NCI-H345 (cell line): ENCODE measurements at regions not wholly inside any gene's neighbourhood (a gene's known extent, or its start where the extent isn't known, plus 50 kb on each side); places are given as distances from the start of the nearest gene placed in this dataset.
A peak's percentile ranks its signal among the peaks of the same experiment; 100 is the strongest.
"Not testable (repeated sequence)": the region's sequence is repeated elsewhere in the genome, so short reads cannot be mapped to it uniquely, and the experiment has no call there.

Experiments
- DNase-seq: peaks from one replicate; lab custom pipeline; 2025; lab: John Stamatoyannopoulos, UW

DNA sequence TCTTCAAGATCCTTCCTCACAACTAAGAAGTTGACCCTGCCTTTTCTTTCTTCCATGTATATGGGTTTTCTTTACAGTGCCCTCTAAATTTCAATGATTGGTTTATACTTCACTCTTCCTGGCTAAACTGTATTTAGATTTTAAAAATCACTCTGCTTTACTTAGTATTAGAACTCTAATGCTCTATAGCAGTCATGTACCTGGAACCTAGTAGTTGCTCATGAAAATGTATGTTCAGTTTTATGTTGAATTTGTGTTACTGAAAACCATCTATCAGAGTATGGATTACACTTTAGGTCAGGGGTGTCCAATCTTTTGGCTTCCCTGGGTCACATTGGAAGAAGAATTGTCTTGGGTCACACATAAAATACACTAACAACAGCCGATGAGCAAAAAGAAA, 1024.3 kb downstream of the NR2F1-AS1 start:
- DNase-seq: no peak

GRCh38 chr5:92554447-92555085, 1026.5 kb downstream of the NR2F1-AS1 start:
- no peak for DNase-seq

DNA sequence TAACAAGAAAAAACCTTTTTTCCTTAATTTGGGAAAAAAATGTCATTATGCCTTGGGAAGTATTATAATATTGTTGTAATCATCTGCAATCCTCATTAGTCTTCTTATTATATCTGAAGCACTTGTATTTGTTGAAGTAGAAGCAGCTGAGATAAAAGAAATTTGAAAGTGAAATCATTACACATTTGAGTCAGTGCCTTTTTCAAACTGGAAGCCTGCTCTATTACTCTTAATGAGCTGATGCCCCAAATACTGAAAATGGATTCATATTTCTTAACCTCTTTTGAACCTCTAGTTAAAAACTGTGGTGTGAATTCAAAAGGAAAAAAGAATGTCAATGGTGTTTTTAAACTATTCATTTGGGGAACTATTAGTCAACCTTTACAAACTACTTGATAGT, 1027.7 kb downstream of the NR2F1-AS1 start:
- no peak for DNase-seq

DNA sequence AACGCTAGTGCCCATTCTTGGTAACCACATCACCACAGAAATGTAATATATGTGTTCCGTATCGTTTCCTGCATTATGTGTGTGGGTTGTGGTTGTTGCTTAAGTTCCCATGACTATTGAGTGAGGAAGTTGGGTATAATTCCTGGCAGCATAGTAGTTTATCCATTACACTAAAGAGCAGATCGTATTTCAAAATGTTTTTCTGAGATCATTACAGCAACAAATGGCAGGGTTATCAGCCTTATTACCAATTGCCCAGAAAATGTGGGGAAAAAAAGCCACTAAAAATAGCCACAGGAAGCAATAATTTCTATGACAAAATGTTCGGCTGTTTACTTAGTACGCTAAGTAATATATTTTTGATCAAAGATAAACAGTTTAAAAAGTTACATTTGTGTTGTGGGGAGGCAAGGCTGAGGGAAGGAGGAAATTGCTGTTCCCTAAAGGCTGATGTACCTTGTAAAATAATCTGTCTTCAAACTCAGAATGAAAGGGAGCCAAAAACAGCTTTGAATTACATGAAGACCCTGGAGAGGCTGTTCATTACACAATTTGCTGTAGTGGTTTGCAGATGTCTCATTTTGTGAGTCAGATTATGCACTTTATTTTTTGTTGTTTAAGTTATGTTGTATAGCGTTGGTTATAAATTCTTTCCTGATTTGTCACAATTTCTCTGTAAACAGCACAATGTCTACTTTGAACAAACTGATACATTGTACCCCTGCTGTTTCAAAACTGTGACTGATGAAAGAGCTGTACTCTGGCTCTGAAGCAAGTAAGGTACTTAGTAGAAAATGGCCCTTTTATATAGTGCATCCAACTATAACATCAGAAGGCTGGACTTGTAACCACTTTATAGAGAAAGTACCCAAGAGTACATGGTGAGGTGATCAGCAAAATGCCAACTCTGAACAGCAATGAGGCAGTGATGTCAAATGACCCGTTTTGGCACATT, 1028.5 kb downstream of the NR2F1-AS1 start:
- DNase-seq: peak; percentile 60

DNA sequence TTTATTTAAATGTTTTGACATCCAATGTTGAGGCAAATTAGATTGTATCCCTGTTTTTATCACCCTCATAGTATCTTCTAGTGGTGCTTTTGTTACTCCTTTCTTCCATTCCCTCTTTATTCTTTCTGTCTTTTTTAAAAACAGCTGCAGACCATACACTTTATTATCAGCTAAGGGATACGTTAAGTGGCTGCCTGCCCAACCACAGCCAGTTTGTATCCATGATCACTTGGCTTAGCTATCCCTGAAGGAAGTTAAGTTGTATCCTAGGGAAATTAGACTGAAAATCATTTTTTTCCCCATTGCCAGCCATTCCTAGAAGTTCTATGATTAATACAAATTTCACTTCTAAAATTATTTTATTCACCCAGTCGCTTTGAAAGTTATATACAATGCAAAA, 1032.7 kb downstream of the NR2F1-AS1 start:
- no peak for DNase-seq

- DNase-seq: no peak
Observed at GRCh38 chr5:92544596-92544995, 1036.4 kb downstream of the NR2F1-AS1 start.

GRCh38 chr5:92544036-92544435, 1037.0 kb downstream of the NR2F1-AS1 start:
- no peak for DNase-seq

GRCh38 chr5:92543201-92543600, 1037.8 kb downstream of the NR2F1-AS1 start:
- no peak for DNase-seq

- not testable (repeated sequence) for DNase-seq
Observed at GRCh38 chr5:92542017-92542416, 1039.0 kb downstream of the NR2F1-AS1 start.

DNA sequence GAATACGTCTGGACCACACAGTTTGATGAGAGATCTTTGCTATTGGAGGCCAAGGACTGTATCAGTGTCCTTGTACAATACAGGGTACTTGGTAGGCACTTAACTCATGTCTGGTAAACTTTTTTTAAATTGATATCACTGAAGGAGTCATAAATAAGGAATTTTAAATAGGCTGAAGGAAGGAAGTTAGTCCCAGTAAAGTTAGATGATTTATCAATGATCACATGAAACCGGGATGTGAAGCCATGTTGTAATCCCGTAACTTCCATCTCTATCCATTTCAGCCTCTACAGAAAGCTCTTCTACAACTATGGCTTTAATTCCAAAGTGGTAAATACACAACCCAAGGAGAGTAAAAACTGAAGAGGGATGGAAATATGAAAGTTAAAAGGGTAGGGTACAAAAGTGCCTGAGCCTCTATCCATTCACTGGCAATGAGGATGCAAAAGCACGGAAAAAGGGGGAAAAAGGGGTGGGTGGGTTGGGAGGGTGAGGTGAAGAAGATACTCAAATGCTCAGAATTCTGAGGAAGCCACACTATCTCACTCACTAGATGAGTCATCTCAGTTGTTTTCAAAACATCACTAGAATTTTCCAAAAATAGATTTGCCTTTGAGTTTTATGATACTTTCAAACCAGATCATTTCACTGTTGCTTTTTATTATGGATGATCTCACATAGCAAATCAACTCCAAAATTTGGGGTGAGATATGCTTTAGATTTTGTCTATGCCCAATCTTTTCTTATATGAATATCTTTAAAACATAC, 1053.5 kb downstream of the NR2F1-AS1 start:
- DNase-seq: no peak

DNA sequence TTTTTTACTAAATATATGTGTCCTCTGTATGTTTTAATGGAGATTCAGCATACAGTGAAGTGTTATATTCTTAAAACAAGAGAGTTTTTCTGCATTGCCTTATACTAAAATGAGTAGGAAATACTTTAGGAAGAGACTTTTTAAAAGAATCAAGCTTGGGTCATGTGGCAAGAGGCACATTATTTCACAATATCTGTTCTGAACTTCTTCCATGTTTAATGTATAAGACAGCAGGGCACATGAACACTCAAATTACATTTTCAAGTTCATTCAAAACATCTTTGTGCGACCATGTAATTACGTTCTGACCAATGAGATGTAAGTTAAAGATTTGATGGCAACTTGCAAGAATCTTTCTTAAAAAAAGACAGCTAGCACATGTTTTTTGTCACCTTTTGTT, 1055.9 kb downstream of the NR2F1-AS1 start:
- no peak for DNase-seq

- DNase-seq: peak; percentile 79
Observed at GRCh38 chr5:92519811-92520632, 1061.0 kb downstream of the NR2F1-AS1 start.

DNA sequence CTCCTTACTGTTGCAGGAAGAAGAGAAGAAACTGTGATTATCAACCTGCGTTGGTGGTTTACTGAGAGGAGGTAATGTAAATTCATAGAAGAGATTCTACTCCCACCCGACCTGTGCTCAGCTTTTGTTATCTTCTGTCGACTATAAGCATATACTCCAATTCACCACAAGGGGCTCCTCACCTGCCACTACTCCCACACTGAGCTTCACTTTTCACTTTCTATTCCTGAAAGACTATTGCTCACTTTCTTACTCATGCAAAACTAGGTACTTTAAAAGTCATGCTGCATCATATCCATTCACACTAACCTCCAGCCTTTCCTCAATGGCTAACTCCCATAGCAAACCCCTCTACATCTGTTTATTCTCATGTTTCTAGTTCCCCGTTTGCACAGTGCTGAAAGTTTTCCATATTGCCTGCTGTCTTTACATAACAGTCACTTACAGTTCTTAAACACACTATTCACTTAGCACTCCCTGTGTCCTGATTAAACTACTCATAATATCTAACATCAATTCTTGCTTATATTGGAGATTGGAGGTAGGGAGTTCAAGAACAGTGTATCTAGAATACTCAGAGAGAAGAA, 1062.6 kb downstream of the NR2F1-AS1 start:
- DNase-seq: peak; percentile 48

DNA sequence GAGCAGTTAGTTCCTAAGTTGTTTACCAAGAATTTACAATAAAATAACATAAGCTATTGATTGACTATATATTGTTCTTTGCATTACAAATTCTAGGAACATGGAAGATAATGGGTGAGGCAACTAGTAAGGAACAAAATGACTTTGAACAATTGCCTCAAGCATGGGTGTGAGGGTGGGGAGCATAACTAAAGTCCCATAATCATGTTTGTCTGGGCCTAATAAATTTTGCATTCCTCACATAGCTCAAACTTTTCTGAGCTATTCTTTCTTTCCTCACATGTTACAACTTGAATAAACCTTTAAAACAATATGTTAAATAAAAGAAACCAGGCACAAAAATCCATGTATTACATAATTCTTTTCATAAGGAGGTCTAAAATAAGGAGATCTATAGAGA, 1066.1 kb downstream of the NR2F1-AS1 start:
- no peak for DNase-seq

GRCh38 chr5:92513067-92513466, 1068.0 kb downstream of the NR2F1-AS1 start:
- DNase-seq: no peak

DNA sequence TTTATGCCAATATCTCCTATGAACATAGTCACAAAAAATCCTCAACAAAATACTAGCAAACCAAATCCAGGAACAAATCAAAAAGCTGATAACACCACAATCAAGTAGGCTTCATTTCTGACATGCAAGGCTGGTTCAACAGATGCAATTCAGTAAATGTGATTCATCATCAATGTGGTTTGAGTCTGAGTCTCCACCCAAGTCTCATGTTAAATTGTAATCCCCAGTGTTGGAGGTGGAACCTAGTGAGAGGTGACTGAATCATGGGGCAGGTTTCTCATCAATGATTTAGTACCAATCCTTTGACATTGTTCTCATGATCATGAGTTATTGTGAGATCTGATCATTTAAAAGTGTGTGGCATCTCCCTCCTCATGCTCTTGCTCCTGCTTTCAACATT, 1072.7 kb downstream of the NR2F1-AS1 start:
- DNase-seq: no peak

GRCh38 chr5:92505925-92506324, 1075.1 kb downstream of the NR2F1-AS1 start:
- DNase-seq: no peak

DNA sequence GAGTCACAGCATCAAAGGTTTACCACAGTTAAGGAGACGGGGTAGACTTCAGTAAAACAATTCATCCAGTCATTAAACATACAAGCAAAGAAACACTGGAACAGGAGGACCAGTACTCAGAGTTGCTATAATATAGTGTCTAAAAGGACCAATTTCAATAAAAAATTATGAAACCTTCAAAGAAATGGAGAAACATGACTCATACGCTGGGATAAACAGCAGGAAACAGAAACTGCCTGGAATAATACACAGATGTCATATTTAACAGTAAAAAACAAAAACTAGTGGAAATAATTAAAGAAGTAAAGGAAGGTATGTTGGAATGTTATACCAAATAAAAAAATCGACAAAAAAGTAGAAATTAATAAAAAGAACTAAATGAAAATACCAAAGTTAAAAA, 1075.9 kb downstream of the NR2F1-AS1 start:
- DNase-seq: no peak

DNA sequence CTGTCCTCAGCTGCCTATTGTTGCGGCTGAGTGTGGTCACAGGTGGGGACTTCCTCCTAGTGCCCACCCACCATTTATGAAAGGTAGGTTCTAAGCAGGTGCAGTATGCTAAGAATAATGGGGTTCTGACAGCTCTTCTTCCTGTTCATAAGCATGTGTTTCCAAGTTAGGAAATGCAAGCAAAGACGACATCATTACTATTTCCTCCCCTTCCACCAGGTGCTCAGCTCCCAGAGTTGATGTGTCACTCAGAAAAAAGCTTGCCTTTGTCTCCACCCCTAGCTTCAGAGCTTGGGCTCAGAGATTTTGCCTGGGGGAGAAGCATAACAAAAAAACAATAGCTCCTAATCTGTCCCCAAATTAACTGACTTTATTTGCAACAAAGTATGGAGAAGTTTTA, 1076.7 kb downstream of the NR2F1-AS1 start:
- DNase-seq: peak; percentile 8

GRCh38 chr5:92500752-92501151, 1080.3 kb downstream of the NR2F1-AS1 start:
- no peak for DNase-seq

DNA sequence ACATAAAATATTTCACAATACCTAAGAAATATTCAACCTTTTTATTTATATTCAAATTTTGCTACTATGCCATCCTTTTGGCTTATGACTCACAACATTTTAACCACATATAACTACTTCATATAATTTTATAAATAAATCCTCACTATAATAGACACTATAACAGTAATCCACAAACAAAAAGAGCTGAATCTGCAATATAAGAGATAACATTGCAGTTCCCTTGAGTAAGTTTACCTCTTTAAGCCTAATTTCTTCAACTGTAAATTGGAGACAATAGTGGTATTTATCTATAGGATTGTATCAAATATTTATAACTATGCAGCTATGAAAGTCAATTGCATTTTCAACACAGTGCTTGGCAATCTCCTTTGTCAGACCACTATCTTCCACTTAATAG, 1084.5 kb downstream of the NR2F1-AS1 start:
- no peak for DNase-seq
